Endothelial cell of umbilical vein (primary cell): ENCODE measurements at regions not wholly inside any gene's neighbourhood (a gene's known extent, or its start where the extent isn't known, plus 50 kb on each side); places are given as distances from the start of the nearest gene placed in this dataset.

Experiments
- MYC ChIP-seq: IDR thresholded peaks from one replicate; pipeline ENCODE4 v1.6.1; 2011; ENCODE audit warnings: mild to moderate bottlenecking, low read depth, low read length
- POLR2A ChIP-seq: IDR thresholded peaks from 2 replicates; pipeline ENCODE4 v1.6.1; 2012; ENCODE audit warnings: low read depth, mild to moderate bottlenecking, control low read depth, low read length

- no peak for TF ChIP-seq MYC
- TF ChIP-seq POLR2A = no peak
Measured at GRCh38 chr1:60402816-60403215, 329.2 kb upstream of the C1orf87 start.
